HL-60 (cell line): ENCODE measurements at regions not wholly inside any gene's neighbourhood (a gene's known extent, or its start where the extent isn't known, plus 50 kb on each side); places are given as distances from the start of the nearest gene placed in this dataset.

ENCODE experiments used
- DNase-seq, 2 experiments: peaks; one replicate each; pipeline ENCODE4 v3.0.0-alpha.2; 2010 to 2020; ENCODE audit warnings: low read depth in 1 of 2, low spot score in 1 of 2
- H3K27ac ChIP-seq: fragments of 250-450 bp; sonication (Bioruptor Pico); replicated peaks from 2 replicates; pipeline ENCODE4 v1.5.1; 2020; ENCODE audit warnings: mild to moderate bottlenecking, moderate library complexity
- H3K27me3 ChIP-seq: fragments of 250-450 bp; sonication (Bioruptor Pico); 2 replicates; pipeline ENCODE4 v1.5.1; 2021; ENCODE audit warnings: mild to moderate bottlenecking, moderate library complexity; ENCODE audit not compliant: insufficient read depth, poor library complexity, severe bottlenecking
- H3K4me3 ChIP-seq: replicated peaks from 2 replicates; pipeline ENCODE4 v1.5.1; 2011; ENCODE audit warnings: mild to moderate bottlenecking, control low read depth, low read length; ENCODE audit not compliant: insufficient read depth
- GABPA ChIP-seq: IDR thresholded peaks from 2 replicates; pipeline ENCODE4 v1.6.1; 2012; ENCODE audit warnings: low read depth
- POLR2AphosphoS5 ChIP-seq: IDR thresholded peaks from 2 replicates; pipeline ENCODE4 v1.6.1; 2012; ENCODE audit warnings: low read depth
- REST ChIP-seq: IDR thresholded peaks from 2 replicates; pipeline ENCODE4 v1.6.1; 2012; ENCODE audit warnings: low read depth; ENCODE audit not compliant: insufficient replicate concordance
- SPI1 ChIP-seq: IDR thresholded peaks from 2 replicates; pipeline ENCODE4 v1.6.1; 2012; ENCODE audit warnings: low read depth, mild to moderate bottlenecking, borderline replicate concordance
- TF ChIP-seq, protein P1 (sequence below): IDR thresholded peaks from one replicate; pipeline ENCODE4 v1.5.1; 2011; ENCODE audit warnings: low read length, control low read depth, inconsistent platforms; ENCODE audit not compliant: insufficient read depth

DNA sequence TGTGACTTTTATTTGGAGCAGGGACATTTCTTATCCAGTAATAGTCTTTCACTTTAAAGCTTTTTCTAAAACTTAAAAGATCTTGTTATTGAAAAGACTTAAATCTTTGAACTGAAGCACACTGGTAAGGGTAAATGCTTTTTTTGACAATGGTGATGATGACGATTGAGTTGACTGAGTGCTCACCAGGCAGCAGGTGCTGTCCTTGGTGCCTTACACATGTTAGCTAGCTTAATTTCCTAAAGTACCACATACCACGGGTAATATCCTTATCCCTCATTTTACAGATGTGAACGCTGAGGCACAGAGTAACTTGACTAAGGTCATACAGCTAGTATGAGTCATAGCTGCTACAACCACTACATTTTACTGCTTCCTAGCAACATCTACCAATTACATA lies 200.0 kb downstream of the XPNPEP1 start:
- H3K27ac ChIP-seq, result no peak overlapping the region
- no peaks in the 10 kb centered on the region for H3K27me3 ChIP-seq
- no peak overlapping the region for H3K4me3 ChIP-seq
- TF ChIP-seq SPI1, result no peak
- peak; percentile 66 for TF ChIP-seq REST
- no peak for TF ChIP-seq GABPA
- DNase-seq, result no peak

DNA sequence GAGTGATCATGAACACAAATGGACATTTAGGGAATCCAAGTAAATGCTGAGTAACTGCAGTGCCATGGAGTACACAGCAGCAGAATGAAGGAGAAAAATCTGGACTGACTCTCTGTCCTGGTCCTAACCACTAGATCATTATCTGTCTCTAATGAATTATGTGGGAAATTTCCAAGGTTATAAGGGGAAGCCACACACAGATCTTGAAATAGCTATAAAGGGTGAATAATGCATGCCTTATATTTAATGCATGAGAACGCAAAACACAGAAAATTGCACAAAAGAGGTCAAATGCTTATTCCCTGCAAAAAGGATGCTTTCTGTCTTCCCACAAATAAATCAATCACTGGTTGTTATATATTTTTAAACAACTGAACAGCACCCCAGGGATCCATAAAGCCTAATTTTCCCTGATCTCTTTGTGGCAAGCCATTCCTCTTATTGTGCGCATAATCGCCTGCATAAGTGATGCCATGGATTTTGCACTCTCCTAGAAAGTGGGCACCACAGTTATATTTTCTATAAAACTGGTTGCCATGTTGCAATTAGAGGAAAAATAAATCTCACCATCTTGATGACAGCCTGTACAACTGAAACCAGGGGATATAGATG lies 201.8 kb downstream of the XPNPEP1 start:
- TF ChIP-seq REST, result no peak
- no peak for TF ChIP-seq SPI1
- TF ChIP-seq POLR2AphosphoS5, result no peak
- no peak for TF ChIP-seq GABPA
- TF ChIP-seq, protein P1, sequence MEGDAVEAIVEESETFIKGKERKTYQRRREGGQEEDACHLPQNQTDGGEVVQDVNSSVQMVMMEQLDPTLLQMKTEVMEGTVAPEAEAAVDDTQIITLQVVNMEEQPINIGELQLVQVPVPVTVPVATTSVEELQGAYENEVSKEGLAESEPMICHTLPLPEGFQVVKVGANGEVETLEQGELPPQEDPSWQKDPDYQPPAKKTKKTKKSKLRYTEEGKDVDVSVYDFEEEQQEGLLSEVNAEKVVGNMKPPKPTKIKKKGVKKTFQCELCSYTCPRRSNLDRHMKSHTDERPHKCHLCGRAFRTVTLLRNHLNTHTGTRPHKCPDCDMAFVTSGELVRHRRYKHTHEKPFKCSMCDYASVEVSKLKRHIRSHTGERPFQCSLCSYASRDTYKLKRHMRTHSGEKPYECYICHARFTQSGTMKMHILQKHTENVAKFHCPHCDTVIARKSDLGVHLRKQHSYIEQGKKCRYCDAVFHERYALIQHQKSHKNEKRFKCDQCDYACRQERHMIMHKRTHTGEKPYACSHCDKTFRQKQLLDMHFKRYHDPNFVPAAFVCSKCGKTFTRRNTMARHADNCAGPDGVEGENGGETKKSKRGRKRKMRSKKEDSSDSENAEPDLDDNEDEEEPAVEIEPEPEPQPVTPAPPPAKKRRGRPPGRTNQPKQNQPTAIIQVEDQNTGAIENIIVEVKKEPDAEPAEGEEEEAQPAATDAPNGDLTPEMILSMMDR, result no peak
- no peaks in the 10 kb centered on the region for H3K27me3 ChIP-seq
- no peak for DNase-seq

GRCh38 chr10:109706026-109706560 lies 217.2 kb downstream of the XPNPEP1 start:
- no peak overlapping the region for H3K27ac ChIP-seq
- H3K4me3 ChIP-seq, result no peak overlapping the region
- DNase-seq, result no peak
- no peaks in the 10 kb centered on the region for H3K27me3 ChIP-seq
- TF ChIP-seq, protein P1, result no peak
- TF ChIP-seq SPI1 (no peak), POLR2AphosphoS5 (no peak), REST (no peak), GABPA (no peak)

More for the DNA sequence above, 201.8 kb downstream of the XPNPEP1 start:
- no peak overlapping the region for H3K27ac ChIP-seq
- H3K4me3 ChIP-seq, result no peak overlapping the region
